GM21717 (cell line): ENCODE measurements at regions not wholly inside any gene's neighbourhood (a gene's known extent, or its start where the extent isn't known, plus 50 kb on each side); places are given as distances from the start of the nearest gene placed in this dataset.

Experiments
- ATAC-seq: cut with Tn5 transposase; IDR thresholded peaks from one replicate; pipeline ENCODE4 v1.9.1; 2021; ENCODE audit warnings: mild to moderate bottlenecking, moderate library complexity; ENCODE audit not compliant: unreplicated experiment

DNA sequence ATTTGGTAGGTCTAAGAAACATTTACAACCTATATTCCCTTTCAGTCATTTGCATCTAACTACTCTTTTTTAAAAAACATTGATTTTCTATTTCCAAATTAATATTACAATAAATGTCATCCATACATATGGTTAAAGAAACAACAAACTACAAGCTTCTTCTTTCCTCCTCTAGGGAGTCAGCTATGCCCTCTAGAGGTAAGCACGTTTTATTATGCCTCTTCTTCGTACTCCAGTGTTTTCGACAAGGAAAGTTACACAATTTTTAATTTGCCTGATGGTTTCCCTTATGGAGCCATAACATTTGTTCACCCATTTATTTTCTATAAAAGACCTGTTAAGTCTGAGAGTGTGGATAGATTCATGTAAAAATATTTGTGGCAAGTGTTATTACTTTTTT, 183.4 kb upstream of the CDH7 start:
- no peak for ATAC-seq

DNA sequence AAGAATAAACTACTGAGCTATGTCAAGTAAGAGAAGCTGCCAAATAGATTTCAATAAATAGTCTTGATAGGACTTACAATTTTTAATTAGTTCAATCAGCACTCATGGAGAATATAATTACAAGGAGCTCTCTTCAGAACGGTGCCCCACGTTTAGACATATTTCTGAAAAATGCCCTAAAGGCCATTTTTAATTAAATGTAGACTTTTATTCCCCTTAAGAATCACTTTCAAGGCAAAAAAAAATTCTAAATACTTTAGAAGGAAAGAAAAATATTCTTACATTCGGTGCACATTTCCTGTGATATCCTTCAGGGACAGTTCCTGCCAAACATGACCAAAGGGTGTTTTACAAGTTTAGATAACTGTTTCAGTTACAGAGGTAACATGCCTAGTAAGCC, 202.5 kb upstream of the CDH7 start:
- no peak for ATAC-seq

DNA sequence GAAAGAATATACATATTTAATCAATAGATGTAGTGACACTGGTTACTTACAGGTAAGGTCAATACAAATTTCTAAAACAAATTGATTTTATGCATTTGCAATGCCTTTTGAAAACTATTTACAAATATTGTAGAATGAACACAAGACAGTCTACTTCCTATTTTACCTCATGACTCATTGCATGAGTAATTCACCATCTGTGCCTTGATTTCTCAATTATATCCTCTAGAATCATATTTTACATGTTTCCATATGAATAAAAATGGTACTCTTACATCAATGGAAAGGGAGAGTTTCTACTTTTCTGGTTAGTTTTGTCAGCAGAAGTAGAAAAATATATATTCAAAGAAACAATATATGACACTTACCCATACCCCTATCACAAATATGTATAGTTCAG, 203.8 kb upstream of the CDH7 start:
- no peak for ATAC-seq

DNA sequence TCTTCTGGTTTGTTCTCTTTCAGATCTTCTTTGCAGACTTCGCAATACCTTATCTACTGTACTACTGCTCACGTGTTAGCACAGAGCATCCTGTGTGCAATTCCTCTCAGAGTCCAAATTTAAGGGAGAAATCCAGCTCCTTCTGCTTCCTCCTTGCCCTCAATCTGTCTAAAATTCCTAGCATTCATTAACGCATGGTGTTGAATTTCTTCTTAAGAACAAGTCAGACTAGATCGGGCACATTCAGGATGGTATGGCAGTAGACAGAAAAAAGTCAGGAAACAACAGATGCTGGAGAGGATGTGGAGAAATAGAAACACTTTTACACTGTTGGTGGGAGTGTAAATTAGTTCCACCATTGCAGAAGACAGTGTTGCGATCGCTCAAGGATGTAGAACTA, 206.1 kb upstream of the CDH7 start:
- no peak for ATAC-seq

DNA sequence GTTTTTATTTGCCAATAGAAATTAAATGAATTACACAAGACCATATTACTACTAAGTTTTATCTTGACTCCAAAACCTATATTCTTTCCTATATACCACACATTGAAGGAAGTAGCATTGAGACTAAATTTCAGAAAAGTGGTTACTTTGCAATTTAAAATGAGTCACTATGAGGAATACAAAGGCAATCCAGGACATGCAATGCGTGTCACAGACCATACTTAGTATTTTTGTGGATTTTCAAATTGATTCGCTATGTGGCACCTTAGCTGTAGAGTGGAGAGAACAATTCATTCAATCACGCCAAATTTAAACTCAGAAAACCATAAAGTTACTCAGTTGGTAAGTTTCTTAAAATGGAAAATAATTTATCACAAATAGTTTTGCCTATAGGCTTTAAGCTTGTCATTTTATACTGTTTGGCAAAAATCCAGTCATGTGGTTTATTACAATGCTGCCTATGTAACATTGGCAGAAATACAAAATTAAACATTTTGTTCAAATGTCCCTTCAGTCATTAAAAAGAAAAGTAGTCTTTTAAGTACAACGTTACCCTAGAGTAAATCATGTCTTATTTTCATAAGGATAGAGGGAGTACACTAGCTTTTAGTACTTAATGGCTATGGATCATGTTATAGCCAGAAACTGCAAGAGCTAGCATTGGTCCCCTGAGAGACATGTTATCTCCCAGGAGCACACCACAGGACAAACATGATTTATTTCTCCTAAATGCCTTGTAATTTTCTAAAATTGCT, 222.8 kb upstream of the CDH7 start:
- no peak for ATAC-seq

DNA sequence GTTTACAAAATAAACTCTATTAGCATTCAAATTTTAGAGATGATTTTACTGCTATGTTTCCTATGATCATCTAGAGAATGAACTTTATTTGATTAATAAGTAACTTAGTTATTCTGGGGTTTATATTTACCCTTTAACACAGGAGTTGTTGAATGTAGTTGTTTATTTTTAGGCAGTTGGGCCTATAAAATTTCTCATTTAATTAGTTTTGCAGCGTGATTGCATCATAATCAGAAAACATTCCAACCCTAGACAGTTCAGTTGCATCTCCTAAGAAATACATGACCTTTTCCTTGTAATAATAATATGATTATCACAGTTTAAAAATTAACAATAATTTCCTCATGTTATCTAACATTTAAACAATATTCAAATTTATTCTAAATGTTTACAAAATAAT, 224.7 kb upstream of the CDH7 start:
- no peak for ATAC-seq

DNA sequence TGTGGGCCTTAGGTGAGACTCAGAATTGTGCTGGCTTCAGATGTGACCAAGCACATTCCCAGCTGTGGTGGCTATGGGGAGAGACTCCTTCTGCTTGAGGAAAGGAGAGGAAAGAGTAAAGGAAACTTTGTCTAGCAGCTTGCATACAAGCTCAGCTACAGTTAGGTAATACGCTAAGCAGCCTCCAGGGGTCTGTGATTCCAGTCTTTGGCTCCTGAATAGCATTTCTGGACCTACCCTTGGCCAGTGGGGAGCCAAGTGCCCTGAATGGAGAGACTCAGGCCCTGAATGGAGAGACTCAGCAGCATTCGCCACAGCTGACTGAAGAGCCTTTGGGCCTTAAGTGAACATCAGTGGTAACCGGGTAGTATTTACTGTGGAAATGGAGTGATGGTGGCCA, 227.4 kb upstream of the CDH7 start:
- ATAC-seq = no peak

DNA sequence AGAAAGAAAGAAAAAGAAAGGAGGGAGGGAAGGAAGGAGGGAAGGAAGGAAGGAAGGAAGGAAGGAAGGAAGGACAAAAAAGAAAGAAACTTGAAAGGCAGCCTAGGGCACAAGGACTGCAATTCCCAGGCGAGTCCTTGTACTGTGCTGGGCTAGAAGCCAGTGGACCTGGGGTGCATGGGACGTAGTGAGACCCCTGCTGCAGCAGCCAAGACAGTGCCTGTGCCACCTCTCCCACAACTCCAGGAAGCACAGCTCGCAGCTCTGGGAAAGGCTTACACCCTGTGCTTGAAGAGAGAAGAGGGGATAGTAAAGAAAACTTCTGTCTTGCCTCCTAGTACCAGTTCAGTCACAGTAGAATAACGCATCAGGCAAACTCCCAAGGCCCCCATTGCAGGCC, 227.9 kb upstream of the CDH7 start:
- ATAC-seq = no peak

DNA sequence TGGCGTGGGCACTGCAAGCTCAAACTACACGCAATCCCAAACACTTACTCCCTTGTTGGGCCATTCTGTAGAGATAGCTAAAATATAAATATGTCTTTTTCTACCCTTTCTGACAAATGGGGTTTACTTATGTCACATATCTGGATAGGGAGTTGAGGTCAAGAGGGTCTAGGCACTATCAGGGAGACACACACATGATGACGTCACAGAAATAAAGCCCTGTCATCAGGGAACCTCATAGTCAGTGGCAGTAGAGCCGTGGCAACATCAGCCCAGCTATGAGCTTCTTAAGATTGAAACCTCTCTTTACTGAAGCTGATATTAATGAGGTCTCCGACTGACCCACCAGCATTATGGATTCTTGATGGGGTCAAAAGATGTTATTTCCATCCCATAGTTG, 234.6 kb upstream of the CDH7 start:
- ATAC-seq = no peak

DNA sequence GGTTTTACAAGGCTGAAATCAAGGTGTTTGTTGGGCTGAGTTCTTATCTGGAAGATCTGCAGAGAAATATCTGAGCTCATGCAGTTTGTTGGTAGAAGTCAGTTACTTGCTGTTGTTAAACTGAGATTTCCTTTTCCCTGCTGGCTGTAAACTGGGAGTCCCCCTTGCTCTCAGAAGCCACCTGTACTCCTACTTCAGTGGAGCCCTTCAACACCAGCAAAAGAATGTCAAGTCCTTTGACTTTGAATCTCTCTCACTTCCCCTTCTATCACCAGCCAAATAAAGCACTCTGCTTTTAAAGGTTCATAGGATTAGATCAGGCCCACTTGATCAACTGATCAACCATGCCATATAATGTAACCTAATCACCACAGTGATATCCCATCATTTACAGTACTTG, 252.2 kb upstream of the CDH7 start:
- ATAC-seq = no peak

DNA sequence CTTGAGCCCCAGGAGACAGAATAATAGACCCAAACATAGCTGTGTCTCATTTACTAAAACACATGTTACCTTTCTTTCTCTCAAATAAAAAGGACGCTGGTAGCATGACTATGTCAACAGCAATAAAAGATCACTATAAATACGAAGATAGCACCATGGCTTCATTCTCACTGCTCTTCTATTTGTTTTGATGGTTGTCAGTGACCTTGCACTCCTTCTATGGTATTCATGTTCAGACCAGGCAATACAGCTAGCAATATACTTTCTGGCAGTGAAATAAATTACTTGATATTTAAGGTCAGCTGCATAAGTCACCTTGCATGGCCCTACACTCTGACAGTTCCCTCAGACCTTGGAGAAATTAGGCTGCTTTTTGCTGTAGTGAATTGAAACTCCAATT, 263.2 kb upstream of the CDH7 start:
- no peak for ATAC-seq

DNA sequence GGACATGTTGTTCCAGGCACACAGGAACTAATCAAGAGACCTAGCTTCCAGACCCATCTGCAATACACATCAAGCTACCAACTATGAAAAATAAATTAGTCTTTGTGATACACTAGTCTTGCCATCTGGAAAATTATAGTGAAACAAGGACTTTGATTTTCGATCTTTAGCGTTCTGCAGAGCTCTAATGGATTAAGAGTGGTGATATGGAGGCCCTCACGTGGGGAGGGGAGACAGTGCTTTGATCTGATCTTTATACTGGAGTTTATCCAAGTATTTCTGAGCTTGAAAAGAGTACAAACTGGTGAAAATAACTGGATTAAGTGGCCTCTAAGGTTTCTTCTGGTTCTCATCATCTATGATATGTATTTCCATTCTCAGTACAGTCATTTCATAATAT, 273.4 kb upstream of the CDH7 start:
- ATAC-seq = no peak

DNA sequence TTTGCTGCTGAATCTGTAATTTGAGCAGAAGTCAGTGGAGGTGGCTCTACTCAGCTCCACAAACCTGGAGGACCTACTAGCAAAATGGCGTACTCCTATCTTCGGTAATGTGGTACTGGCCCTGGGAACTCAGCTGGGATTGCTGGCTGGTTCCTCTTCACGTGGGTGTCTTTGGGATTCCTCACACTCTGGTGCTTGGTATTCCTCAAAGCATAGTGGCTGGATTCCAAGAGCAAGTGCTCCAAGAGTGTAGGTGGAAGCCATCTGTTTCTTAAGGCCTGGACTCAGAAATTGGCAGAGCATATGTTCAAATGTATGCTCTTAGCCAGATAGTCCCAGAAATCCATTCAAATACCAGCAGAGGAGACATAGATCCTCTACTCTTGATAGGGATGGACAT, 281.9 kb upstream of the CDH7 start:
- no peak for ATAC-seq

DNA sequence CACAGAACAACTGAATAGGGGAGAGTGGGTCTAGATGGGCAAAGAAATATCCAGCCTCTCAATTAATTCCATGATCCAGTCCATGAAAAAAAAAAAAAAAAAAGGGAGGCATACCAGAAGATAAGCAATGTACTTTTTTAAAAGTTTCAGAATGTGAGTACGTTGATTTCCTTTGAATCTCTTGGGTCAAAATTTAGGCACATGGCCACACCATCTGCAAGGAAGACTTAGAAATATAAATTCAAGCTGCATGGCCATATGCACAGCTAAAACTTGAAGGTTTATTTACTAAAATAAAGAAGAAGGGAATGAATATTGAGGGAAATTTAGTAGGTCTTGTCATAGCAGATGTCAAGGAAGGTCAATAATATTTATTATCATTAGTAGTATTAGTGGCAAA, 286.5 kb upstream of the CDH7 start:
- no peak for ATAC-seq

DNA sequence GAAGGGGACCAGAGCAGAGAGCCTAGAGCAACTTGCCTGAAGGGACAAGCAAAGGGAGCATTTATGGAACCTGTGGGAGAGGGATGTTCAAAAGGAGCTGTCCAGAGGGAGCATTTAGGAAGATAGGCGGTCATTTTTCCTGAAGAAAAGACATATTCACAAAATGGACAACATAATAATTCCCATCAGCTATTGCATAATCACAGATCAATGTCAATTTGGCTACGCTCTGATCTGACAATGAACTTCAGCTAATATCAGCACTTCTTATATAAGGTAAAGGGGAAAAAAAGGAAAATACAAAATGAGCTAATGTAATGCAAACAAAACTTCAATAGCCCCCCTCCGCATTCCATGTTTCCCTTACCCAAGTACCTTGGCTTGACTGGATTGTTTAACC, 291.1 kb upstream of the CDH7 start:
- no peak for ATAC-seq

DNA sequence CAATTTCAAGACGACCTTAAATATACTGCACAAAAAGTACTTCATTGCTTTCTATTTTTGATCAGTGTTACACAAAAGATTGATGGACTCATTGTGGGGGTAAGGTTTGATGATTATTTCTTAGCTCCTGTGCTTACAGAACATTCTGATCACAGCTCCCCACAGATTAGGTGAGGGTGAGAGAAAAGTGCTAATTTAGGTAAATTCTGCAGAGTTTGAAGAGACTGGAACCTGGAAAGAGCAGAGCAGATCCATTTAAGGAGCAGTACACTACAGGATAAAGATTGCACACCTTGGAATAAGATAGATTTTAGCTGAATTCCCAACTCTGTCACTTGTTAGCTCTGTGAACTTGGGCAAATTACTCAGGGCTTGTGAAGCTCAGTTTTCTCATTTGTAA, 291.9 kb upstream of the CDH7 start:
- ATAC-seq = no peak

DNA sequence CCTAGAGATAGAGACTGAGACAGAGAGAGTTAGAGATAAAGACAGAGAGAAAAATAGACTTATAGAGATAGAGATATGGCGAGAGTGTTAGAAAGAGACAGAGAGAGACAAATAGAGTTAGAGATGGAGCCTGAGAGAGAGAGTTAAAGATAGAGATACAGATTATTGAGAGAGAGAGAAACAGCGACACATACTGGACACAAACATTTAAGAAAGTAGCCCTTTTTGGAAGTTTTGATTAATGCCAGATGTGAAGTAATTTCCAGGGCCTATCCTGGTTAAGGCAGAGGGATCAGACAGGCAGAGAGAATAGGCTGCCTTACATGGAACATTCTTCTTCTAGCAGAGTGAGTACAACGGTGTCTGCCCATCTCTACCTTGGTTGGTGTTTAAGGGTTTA, 311.6 kb upstream of the CDH7 start:
- ATAC-seq = no peak

DNA sequence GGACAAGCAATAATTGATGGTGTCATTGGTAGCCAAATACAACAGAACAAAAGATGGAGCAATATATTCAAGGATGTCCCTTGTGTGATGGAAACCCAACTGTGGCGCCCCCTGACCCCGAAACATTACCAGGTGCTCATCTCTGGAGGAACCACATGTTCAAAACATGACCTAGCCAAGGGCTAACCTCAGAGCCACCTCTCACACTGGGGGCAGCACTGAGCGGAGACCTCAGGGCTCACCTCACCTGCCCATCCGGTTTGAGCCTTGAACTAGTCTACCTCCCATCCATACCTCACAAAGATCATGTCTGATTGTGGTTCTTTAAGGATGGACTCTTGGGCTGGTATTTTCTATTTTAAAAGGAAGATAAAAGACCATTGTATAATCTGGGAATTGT, 314.4 kb upstream of the CDH7 start:
- ATAC-seq = no peak

DNA sequence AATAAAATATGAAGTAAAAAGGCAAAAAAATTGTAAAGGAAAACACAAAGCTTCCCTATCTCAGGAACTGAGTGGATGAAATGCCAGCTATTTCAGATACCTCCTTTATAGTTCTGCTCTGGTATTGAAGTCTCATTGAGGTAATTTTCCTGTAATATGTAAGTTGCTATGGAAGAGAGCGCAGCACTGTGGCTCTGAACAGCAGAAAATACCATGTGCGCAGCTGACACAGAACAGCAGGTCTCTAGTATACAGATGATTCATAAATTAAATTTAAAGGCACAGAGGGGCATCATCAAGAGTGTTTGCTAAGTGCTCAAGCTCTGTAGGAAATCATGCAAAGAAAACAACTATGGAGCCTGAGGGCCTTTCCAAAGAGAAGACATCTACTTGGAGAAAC, 315.3 kb upstream of the CDH7 start:
- ATAC-seq = no peak

DNA sequence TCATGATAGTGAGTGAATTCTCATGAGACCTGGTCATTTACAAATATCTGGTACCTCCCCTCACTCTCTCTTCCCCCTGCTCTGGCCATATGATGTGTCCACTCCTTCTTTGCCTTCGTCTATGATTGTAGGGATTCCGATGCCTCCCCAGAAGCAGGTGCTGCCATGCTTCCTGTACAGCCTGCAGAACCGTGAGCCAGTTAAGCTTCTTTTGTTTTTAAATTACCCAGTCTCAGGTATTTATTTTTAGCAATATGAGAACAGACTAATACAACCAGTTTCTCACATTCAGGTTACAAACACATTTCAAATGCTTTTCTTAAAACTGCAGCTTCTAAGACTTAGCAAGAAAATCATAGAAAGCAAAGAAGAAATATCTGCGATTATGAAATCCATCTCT, 321.2 kb upstream of the CDH7 start:
- no peak for ATAC-seq

DNA sequence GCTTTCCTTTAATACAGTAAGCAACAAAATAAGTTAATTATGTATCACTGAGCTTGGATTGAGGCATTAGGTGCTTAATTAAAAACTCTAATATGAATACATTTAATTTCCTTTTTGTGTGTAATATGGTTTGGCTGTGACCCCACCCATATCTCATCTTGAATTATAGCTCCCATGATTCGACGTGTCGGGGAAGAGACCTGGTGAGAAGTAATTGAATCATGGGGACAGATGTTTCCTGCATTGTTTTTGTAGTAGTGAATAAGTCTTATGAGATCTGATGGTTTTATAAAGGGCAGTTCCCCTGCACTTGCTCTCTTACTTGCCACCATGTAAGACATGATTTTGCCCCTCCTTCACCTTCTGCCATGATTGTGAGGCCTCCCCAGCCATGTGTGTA, 325.4 kb upstream of the CDH7 start:
- ATAC-seq = no peak

DNA sequence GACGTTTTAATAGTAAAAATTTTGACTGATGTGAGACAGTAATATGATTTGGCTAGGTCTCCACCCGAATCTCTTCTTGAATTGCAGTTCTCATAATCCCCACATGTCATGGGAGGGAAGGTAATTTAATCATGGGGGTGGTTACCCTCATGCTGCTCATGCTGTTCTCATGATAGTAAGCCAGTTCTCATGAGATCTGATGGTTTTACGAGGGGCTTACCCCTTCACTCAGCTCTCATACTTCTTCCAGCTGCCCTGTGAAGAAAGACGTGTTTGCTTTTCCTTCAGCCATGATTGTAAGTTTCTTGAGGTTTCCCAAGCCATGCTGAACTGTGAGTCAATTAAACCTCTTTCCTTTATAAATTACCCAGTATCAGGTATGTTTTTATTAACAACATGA, 327.0 kb upstream of the CDH7 start:
- no peak for ATAC-seq

DNA sequence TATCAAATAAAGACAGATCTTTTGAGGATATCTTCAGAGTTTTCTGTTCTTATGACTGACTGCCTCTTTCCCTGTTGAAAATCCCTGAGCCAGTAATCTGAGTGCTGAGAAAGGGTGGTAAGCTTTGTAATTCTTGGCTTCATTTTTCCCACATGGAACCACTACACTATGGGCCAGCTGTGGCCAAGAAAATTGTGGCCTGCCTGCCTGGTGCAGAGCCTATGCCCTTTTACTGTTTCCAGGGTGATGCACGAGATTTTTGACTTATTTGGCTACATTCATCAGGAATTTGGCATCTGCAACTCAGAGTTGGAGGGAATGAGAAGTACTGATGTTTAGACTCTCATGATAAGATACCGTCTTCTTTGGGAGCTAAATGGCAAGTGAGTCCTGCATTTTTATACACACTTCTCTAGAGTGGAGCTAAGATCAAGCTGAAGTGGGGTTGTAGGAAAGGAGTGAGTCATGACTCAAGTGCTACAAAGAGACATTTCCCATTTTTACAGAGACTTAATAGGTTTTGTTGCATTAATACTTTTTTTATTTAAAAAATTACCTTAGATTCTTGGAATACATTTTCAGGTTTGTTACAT, 328.2 kb upstream of the CDH7 start:
- no peak for ATAC-seq
